ENCODE measurements at regions not wholly inside any gene's neighbourhood (a gene's known extent, or its start where the extent isn't known, plus 50 kb on each side); places are given as distances from the start of the nearest gene placed in this dataset.

DNA sequence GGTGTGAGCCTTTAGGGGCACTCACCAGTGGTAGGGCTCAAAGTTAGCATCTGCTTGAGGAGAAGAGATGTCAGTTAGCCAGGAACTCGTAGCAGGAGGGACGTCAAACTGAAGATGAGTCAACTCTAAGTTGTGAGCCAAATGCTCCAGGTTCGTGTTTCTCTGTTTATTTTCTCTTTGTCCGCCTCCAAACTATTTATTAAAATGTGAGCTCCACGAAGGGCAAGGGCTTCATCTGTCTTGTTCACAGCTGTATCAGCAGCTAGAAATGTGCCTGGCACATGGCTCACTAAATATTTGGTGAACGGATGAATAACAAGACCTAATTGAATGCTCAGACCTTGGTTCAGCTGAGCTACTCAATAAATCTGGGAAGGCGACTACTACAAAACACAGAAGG lies 248.9 kb downstream of the BCOR start:
- DNase-seq, result no peak

DNA sequence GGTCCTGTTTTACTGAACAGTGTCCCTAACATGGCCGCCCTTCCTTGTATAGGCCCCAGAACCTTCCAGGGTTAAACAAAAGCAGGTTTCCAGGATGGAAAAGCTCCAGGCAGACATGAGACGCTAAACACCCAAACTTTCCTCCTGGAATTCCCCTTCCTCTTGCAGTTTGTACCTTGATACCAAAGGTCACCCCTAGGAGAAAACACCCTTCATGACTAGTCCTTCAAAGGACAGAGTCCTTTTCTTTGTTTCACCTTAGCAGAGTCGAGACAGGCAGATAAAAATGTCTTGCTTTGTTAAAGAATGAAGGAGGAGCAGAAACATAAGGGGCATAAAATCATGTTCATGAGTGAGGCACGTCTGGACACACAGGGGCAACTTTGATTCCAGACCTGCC lies 247.5 kb downstream of the BCOR start:
- no peak for DNase-seq

DNA sequence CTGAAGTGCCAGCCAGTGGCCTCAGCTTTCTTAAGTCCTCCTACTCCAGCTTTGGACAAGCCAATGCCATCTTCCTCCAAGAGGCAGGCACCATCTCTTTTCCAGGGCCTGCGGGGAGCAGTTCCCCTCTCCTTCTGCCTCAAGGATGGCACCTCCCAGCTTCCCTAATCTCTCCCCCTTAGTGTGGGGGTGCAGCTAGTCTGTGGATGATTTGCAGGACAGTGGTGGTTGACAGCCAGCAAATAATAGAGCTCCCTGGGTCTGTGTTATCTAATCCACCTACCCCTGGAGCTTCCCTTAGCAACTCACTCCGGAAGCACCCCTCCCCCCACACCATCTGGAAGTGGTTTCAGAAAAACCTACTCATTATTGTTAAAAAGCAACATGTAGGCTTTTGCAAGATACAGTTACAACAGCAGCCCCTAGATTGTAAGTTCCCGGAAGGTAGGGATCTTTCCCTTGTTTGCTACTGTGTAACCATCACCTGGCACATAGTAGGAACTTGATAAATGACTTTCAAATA lies 247.1 kb downstream of the BCOR start:
- no peak for DNase-seq

DNA sequence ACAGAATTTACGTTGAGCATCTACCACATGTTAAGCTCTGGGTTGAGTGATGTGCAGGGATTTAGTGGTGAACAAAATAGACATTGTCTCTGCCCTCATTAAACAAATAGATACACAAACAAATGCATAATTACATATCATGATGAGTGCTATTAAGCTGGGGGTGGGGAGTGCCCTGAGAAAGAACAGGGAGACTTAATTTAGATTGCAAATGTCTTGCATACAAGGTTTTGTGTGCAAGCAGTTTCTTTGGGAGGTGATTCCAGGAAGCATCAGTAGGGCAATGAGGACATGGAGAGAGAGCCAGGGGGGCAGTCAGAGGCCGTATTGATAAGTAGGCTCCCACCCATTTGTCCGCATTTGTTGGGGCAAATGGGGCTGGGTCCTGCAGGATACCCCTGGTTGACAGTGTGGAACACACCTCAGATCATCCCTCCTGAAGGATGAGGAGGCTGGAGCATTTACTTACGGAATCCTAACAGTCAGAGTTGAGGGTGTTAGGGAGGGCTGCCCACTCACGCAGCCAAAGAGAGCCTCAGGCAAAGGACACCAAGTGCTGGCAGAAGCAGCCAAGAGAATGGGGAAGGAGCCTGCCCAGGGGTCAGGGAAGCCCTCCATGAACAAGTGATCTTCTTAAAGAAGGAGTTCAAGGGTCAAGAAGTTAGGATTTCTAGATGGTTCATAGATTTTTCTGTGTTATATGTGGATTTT lies 245.9 kb downstream of the BCOR start:
- DNase-seq, result no peak

DNA sequence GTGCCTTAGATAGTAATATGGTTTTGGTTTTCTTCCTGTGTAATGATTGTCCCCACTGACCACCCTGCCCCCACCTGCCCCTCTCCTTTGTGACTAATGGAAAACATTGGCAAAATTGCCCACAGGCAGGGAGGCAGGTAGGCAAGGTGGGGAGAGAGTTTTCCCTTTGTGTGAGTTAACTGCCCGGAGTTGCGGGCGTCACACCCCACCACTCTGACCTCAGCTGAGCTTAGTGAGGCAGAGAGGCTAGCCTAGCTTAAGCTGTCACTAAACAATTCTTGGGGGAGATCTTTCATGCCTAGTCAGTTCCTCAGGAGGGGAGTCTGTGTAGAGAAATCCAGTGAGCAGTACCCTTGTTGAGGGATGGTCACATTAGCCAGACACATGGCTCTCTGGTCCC lies 245.3 kb downstream of the BCOR start:
- no peak for DNase-seq

DNA sequence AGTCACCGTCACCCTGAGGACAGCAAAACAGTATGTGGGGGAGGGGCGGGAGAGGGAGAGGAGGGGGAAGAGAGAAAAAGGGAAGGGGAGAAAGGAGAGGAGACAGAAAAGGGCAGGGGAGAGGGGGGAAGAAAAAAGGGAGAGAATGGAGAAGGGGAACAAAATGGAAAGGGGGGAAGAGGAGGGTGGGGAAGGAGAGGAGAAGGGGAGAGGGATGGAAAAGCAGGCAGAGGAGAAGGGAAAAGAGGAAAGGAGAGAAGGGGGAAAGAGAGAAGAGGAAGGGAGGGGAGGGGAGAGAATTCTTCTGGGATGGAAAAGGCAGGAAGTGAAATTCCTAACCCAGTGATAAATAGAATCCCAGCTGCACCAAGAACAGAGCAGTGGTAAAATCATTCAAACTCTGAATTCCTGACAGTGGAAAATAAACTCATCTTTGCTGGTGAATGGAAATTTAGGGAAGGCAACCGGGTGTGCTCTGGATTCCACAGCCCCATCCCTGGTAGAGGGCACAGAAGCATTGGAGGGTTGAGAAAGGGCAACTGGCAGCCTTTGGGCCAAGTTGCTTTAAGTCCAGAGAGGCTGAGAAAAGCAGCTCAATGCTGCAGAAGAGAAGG lies 244.2 kb downstream of the BCOR start:
- DNase-seq, result no peak

DNA sequence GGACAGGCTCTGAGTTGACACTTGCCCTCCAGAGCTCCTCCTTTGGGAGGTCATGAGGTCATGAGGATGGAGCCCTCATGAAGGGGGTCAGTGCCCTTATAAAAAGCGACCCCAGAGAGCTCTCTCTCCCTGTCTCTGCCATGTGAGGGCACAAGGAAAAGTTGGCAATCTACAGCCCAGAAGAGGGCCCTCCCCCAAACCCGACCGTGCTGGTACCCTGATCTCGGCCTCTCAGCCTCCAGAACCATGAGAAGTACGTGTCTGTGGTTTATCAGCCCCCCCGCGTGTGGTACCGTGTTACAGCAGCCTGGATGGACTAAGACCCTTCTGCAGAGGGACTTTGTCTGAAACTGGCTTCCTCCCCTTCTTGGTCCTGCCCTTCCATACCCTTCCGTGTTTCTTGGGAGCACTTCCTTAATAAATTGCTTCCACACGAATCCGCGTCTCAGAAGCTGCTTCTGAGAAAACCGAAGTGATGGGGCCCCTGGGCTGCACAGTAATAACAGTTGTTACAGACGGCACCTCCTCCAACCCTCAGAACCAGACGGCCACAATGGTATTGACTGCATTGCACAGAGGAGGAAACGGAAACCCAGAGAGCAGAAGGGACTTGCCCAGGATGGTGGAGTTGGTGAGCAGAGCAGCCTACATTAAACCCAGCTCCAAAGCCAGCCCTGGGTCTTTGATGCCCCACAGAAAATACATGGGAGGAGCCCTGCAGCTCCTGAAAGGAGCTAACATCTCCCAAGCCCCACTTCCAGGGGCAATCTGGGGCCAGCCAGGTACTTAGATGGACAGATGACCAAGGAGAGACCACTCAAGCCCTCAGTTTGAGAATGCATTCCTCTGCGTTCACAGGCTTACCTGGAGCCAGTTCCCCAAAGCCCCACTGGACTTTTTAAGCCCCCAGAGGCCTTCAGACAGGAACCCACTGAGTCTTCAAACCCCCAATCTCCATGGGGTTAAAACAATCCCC lies 242.7 kb downstream of the BCOR start:
- DNase-seq, result no peak

DNA sequence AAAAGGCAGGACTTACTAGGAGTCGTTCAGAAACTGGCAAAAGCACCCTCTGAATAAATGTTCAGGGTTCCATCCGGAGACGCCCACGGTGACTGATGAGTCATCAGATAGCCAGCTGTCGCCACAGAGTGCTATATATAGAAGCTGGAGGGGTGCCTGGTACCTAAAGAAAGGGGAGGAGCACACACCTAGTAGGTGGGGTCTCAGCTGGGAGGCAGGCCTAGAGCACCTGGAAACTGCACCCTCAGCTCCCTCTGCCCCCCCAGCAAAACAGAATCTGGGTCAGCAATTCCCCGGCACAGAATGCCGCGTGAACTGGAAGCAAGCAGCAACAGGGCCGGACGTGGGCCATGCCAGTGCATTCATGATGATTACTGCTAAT lies 242.0 kb downstream of the BCOR start:
- no peak for DNase-seq

DNA sequence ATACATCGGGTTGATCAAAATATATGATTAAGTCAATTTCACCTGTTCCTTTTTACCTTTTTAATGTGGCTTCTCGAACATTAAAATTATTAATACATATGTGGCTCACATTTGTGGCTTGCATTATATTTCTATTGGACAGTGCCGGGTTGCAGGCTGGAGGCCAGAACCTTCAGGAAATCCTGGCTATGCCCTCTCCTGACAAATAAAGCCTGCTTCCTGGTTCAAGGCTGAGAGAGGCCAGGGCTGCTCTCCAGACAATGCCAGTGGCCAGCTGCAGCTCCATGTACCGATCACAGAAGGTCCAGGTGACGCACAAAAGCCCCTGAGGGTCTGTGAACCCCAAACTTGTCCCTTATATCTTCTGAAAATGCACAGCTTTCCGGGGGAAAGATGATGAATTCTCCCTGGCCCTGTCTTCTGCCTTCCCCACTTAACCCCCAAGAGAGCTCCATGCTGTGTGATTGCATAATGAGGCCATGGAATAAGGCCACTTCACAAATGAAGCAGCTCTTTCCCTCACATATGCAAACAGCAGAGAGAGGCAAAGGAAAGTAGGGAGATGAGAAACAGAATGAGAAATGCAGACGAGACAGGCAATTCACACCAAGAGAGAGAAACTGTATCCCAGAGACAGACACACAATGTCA lies 241.2 kb downstream of the BCOR start:
- no peak for DNase-seq

DNA sequence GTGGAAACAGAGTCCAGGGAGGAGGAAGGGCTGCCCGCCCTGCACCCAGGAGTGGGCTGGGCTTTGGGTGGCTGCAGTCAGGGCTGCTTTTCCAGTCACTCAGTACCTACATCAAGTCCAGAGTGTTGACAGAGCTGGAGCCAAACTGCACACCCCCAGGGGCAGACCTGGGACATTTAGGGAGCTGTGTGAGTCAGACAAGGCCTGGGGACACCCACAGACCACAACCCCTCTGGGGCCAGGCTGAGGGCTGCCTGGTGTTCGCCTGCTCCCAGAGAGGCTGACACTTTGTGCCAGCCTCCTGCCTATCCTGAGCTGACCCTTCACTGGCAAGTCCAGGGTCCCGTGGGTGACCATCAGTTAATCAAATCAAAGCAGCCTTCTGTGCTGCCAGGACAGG lies 240.0 kb downstream of the BCOR start:
- DNase-seq, result no peak

DNA sequence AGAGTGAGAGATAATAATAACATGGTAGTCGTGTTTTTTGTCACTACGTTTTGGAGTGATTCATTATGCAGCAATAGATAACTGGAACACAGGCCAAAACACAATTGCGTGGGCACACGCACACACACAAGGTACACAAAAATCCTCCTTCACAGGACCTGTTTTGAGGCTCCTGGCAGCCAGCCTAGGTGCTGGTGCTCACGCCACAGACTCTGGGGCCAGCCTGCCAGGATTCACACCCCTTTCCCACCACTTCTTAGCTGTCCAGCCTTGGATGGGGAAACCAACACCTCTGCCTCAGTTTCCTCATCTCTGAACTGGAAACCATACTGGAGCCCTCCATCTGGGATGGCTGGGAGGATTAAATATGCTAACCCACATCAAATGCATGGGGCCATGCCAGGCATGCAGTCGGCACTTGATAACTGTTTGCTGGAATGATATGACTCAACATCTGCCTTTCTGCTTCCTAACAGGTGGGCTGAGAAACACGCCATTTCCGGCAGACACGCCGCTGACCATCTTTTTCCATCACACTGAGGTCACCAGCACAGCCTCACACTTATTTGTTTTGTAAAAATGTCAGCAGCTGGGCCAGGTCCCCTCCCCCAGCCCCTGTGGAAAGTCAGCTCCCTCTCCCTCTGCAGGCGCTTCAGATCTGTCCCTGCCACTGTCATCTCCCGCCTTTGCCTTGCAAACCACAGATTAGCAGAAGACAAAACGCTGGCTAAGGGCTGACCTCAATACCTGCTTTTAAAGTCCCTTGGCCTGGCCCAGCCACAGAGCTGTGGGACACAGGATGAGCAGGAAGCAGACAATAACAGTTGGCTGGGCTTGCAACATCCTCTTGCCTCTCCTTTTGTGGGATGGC lies 237.5 kb downstream of the BCOR start:
- peak; percentile 58 for DNase-seq

DNA sequence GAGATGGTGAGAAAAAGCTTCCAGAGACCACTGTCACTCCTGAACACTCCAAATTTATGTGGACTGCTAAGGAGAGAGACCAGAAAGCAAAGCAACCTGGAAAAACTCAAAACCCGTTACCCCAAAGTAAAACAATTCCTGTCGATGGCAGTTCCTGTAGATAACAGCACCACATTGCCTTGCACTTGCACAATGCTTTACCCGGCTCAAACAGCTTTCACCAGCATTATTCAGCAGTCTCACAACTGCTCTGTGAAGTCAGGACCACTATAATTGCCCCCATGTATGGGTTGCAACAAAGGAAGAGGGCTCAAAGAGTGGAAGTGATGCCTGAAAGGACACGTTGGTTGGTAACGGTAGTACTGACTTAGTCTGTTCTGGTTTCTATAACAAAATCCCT lies 234.8 kb downstream of the BCOR start:
- DNase-seq, result no peak

DNA sequence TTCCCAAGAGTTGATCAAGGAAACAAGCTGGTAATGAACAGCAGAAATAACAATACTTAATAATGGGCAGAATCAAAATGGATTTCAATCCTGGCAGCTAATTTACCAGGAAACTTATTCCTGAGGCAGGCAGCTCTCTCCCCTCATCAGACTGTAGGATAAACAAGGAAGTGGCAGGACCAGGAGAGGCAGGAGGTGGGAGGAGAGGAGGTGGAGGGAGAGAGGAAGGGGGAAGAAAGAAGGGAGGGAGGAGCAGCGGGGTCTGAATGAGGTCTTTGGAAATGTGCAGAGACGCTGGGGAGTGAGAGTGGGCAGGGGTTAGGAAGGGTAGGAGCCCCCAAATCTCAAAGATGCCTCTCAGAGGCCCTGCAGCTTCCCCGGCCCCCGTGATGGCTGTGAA lies 231.5 kb downstream of the BCOR start:
- DNase-seq, result no peak

DNA sequence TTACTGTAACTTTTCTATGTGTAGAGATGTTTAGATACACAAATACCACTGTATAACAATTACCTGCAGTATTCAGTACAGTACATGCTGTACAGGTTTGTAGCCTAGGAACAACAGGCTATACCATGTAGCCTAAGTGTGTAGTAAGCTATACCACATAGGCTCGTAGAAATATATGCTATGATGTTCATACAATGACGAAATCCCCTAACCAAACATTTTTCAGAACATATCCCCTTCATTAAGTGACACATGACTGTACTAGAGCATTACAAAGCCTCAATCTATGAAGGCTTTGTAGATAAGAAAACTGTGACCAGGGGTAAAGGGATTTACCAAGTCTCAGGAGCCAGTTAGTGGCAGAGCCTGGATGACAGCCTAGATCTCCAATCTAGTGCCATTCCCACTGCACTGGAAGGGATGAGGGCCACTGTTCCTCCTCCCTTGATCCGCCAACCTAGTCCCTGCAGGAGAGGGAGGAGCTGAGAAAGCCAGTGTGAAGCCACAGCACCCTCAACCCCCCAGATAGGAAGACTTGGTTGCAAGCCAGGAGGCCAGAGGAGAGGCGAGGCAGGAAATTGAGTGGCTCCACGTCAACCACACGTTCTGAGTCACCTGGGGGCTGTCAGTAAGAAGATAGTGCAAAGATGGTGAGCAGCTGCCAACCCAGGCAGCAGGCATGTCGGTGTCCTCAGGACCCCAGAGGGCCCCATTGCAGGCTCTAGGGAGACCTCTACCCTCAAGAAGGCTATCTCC lies 227.7 kb downstream of the BCOR start:
- DNase-seq, result no peak

DNA sequence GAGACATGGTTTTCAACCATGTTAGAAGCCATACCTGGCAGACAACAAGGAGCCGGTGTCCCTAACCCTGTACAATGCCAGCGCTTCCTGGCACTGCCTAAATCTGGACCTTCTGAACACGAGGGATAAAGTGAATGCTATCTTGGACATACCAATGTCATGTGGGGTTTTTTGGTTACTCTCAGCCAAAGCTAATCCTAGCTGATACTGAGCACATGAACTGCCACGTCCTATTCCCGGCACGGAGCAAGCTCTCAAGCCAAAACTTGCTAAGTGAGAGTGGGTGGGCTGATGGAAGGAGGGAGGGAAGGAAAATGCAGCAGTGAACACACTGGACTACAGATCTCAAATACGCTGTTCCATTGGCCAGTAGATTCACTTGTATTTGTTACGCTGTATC lies 226.1 kb downstream of the BCOR start:
- DNase-seq, result no peak

DNA sequence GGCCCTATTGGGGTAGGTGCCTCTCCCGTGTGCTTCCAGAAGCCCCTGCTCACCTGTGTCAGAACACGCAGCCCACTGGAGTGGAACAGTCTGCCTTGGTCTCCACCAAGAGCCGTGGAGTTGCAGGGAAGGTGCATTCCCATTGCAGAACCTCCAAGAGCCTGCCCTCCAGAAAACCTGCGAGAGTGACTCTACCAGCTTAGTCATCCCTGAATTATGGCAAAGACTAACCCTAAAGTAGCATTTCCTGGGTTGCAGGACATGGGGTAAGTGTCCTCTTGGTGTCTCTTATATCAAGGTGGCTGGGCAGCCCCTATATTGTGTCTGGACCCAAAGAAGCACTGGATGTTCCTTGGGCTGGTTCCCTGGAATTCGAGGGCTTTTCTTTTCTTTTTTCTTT lies 224.6 kb downstream of the BCOR start:
- no peak for DNase-seq

DNA sequence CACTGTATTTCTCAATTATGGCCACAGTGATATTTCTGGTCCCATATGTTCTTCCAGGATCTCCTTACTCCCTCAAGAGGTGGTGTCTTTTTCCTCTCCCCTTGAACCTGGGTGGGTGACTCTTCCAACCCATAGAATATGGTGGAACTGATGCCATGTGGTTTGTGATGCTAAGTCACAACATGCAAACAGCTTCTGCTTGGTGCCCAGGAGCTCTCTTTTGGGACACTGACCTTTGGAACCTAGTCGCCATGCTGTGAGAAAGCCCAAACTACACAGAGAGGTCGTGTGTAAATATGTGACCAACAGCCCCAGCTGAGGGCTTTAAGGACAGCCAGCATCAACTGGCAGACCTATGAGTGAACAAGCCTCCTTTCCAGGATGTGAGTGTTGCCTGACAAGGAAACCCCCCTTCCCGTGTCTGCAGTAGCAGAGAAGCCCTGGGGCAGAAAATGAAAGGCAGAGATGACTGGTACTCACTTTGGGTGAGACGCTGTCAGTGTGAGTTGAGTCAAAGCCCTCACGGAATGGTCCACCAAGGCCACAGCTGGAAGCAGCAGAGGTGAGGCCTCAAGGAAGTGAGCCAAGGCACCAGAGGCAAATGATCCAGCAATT lies 223.4 kb downstream of the BCOR start:
- no peak for DNase-seq

DNA sequence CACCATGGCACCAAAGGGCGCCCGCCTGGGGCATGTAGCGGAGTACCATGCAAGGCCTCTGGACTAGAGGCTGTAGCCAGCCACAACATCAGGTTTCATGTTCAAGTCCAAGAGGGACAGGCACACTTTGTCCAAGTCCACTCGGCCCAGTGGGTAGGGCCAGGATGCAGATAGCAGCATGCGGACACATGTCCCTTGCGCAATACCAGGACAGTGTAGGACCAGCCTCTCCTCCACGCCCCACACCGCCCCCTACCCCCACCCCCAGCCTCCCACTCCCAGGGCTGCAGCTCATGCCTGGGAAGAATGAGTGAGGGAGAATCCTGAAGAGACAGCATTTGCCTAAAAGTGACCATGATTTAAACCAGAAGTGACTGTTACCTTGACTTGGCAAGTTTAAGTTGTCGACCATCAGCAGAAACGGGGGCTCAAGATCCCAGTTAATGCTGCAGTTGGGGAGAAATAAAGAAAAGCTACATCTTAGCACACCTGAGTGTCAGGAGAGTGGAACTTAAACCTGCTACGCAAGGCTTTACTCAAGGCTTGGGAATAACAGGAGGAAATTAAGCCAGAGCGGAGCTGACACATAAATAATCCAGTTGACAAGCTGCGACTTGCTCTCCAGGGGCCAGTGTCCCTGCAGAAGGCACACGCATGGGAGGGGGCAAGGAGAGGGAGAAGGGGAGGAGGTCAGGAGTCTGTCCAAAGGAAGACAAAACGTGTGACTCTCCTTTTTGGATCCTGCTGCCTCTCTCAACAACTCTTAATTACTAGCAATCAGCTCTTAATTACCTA lies 221.7 kb downstream of the BCOR start:
- DNase-seq, result no peak

DNA sequence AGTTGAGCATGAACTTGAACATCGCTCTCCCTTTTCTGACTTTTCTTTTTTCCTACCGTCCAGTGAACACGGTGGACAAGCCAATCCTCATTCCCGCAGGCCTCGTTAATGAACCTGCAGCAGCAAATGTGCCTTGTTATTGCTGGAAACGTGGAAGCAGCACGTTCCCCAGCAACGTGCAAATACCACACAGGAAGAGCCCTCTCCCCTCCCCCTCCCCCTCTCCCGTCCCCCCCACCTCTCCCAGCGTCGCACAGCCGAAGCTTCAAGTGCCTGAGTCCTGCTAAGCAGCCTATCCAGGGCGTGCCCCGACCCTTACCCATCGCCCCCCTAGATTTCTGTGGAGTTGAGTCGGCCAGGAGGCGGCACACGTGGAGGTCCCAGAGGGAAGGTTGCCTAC lies 219.9 kb downstream of the BCOR start:
- DNase-seq, result no peak

DNA sequence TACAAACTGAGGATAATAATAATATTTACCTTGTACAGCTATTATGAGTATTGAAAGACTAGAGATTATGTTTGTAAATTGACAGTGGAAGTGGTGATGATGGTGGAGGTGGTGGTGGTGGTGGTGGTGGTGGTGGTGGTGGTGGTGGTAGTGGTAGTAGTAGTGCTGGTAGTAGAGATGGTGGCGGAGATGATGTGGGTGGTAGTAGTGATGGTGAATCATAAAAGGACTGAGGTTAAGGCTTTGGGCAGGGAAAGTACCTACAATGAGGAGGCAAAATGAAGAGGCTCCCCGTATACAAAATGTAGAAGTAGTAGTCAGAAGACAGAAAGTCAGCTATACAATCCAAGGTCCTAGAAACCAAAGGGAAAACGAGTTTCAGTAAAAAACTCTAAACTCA lies 214.1 kb downstream of the BCOR start:
- DNase-seq, result no peak
